WTC11 (cell line): ENCODE measurements at regions not wholly inside any gene's neighbourhood (a gene's known extent, or its start where the extent isn't known, plus 50 kb on each side); places are given as distances from the start of the nearest gene placed in this dataset.

Experiments used
- ATAC-seq: fragments of 200-7000 bp; cut with Tn5 transposase; 2 replicates; pipeline ENCODE4 v1.10.0; 2021; ENCODE audit warnings: mild to moderate bottlenecking, moderate library complexity
- CTCF ChIA-PET: fragments of 300-600 bp; sonication (Branson Sonifier 250); formaldehyde crosslinking; loops from one replicate; lab custom pipeline; 2021; ENCODE audit warnings: antibody characterized with exemption; lab: Charles Lee
- POLR2A ChIA-PET: fragments of 350-600 bp; sonication (Branson Sonifier 250); formaldehyde crosslinking; loops from one replicate; lab custom pipeline; 2021; ENCODE audit warnings: antibody characterized with exemption; lab: Charles Lee
- DNase-seq: peaks from one replicate; pipeline ENCODE4 v3.0.0; 2021; ENCODE audit warnings: low spot score
- H3K27ac Mint-ChIP-seq: 2 replicates; pipeline ENCODE4 v1.8.0; 2021; ENCODE audit warnings: mixed read lengths
- H3K27me3 Mint-ChIP-seq: 2 replicates; pipeline ENCODE4 v1.8.0; 2021; ENCODE audit warnings: low read depth, mild to moderate bottlenecking, moderate library complexity, mixed read lengths
- H3K36me3 Mint-ChIP-seq: 2 replicates; pipeline ENCODE4 v1.8.0; 2021; ENCODE audit warnings: mixed read lengths
- H3K4me1 Mint-ChIP-seq: 2 replicates; pipeline ENCODE4 v1.8.0; 2022; ENCODE audit warnings: mixed read lengths
- H3K4me3 Mint-ChIP-seq: 2 replicates; pipeline ENCODE4 v1.8.0; 2021; ENCODE audit warnings: mild to moderate bottlenecking, moderate library complexity, mixed read lengths
- H3K9me3 Mint-ChIP-seq: 2 replicates; pipeline ENCODE4 v1.8.0; 2021; ENCODE audit warnings: mixed read lengths
- CBFB ChIP-seq: sonication (generic); formaldehyde crosslinking; IDR thresholded peaks from 2 replicates; pipeline ENCODE4 v1.8.1; 2022; ENCODE audit warnings: mild to moderate bottlenecking, low read depth, missing genetic modification reagents
- FOXK1 ChIP-seq: sonication (generic); formaldehyde crosslinking; IDR thresholded peaks from 2 replicates; pipeline ENCODE4 v1.8.0; 2022; ENCODE audit warnings: mild to moderate bottlenecking, moderate library complexity, missing genetic modification reagents
- GABPB1 ChIP-seq: sonication (generic); formaldehyde crosslinking; IDR thresholded peaks from 2 replicates; pipeline ENCODE4 v1.8.1; 2023; ENCODE audit warnings: mild to moderate bottlenecking, missing genetic modification reagents
- GTF2I ChIP-seq: fragments of 250-450 bp; sonication (Bioruptor Pico); conservative IDR thresholded peaks from 2 replicates; pipeline ENCODE4 v1.4.0; 2021; ENCODE audit warnings: mild to moderate bottlenecking
- MXD4 ChIP-seq: fragments of 250-450 bp; sonication (Bioruptor Pico); IDR thresholded peaks from 2 replicates; pipeline ENCODE4 v1.8.0; 2021; ENCODE audit warnings: mild to moderate bottlenecking, moderate library complexity, borderline replicate concordance
- MYBL2 ChIP-seq: sonication (generic); formaldehyde crosslinking; IDR thresholded peaks from 2 replicates; pipeline ENCODE4 v1.8.1; 2023; ENCODE audit warnings: mild to moderate bottlenecking, moderate library complexity, missing genetic modification reagents
- NFE2L1 ChIP-seq: sonication (generic); formaldehyde crosslinking; IDR thresholded peaks from 2 replicates; pipeline ENCODE4 v1.8.1; 2023; ENCODE audit warnings: missing genetic modification reagents
- PRRX2 ChIP-seq: fragments of 250-450 bp; sonication (Bioruptor Pico); IDR thresholded peaks from 2 replicates; pipeline ENCODE4 v1.8.0; 2021; ENCODE audit warnings: mild to moderate bottlenecking
- RELA ChIP-seq: sonication (generic); formaldehyde crosslinking; IDR thresholded peaks from 2 replicates; pipeline ENCODE4 v1.8.1; 2022; ENCODE audit warnings: missing genetic modification reagents, mild to moderate bottlenecking, borderline replicate concordance
- TEAD4 ChIP-seq: sonication (generic); formaldehyde crosslinking; IDR thresholded peaks from 2 replicates; pipeline ENCODE4 v1.8.0; 2022; ENCODE audit warnings: mild to moderate bottlenecking, missing genetic modification reagents
- TF ChIP-seq, protein P1 (sequence below): sonication (generic); formaldehyde crosslinking; IDR thresholded peaks from 2 replicates; pipeline ENCODE4 v1.8.1; 2023; ENCODE audit warnings: mild to moderate bottlenecking, missing genetic modification reagents
- TF ChIP-seq, protein P2 (sequence below): sonication (generic); formaldehyde crosslinking; IDR thresholded peaks from 2 replicates; pipeline ENCODE4 v1.8.0; 2022; ENCODE audit warnings: mild to moderate bottlenecking, missing genetic modification reagents
- TF ChIP-seq, protein P3 (sequence below): sonication (generic); formaldehyde crosslinking; conservative IDR thresholded peaks from 2 replicates; pipeline ENCODE4 v1.8.1; 2023; ENCODE audit warnings: mild to moderate bottlenecking, low read depth, missing genetic modification reagents, moderate library complexity
- TF ChIP-seq, protein P4 (sequence below): sonication (generic); formaldehyde crosslinking; IDR thresholded peaks from 2 replicates; pipeline ENCODE4 v1.8.0; 2023; ENCODE audit warnings: missing genetic modification reagents, mild to moderate bottlenecking, borderline replicate concordance
- TF ChIP-seq, protein P5 (sequence below): fragments of 200-600 bp; IDR thresholded peaks from 2 replicates; pipeline ENCODE4 v1.8.0; 2022; ENCODE audit warnings: antibody characterized with exemption
- TF ChIP-seq, protein P6 (sequence below): sonication (generic); formaldehyde crosslinking; IDR thresholded peaks from 2 replicates; pipeline ENCODE4 v1.8.0; 2022; ENCODE audit warnings: mild to moderate bottlenecking, missing genetic modification reagents
- TF ChIP-seq, protein P7 (sequence below): sonication (generic); formaldehyde crosslinking; IDR thresholded peaks from 2 replicates; pipeline ENCODE4 v1.8.0; 2022; ENCODE audit warnings: mild to moderate bottlenecking, missing genetic modification reagents

DNA sequence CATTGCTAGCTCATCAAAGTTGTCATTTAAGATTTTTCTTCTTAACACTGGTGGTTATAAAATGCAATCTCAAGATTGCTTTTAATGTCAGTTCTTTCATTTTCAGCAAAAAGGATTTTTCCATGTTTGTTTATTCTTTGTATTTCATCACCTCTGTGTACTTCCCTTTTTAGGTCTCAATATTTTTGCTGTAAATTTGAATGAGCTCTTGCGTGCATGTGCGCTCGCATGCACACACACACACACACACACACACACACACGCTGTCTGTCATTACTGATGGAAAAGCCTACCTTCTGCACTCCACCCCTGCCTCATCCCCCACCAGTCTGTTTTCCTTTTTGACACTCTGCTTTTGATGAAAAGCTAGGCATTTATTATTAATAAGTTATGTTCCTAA is 85.3 kb upstream of the FYN start (continued):
- TF ChIP-seq, protein P1, sequence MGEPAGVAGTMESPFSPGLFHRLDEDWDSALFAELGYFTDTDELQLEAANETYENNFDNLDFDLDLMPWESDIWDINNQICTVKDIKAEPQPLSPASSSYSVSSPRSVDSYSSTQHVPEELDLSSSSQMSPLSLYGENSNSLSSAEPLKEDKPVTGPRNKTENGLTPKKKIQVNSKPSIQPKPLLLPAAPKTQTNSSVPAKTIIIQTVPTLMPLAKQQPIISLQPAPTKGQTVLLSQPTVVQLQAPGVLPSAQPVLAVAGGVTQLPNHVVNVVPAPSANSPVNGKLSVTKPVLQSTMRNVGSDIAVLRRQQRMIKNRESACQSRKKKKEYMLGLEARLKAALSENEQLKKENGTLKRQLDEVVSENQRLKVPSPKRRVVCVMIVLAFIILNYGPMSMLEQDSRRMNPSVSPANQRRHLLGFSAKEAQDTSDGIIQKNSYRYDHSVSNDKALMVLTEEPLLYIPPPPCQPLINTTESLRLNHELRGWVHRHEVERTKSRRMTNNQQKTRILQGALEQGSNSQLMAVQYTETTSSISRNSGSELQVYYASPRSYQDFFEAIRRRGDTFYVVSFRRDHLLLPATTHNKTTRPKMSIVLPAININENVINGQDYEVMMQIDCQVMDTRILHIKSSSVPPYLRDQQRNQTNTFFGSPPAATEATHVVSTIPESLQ (CRISPR knock-in tag) = no peak
- TF ChIP-seq TEAD4 (CRISPR knock-in tag) (no peak), MYBL2 (CRISPR knock-in tag) (no peak), FOXK1 (no peak)
- TF ChIP-seq, protein P2, sequence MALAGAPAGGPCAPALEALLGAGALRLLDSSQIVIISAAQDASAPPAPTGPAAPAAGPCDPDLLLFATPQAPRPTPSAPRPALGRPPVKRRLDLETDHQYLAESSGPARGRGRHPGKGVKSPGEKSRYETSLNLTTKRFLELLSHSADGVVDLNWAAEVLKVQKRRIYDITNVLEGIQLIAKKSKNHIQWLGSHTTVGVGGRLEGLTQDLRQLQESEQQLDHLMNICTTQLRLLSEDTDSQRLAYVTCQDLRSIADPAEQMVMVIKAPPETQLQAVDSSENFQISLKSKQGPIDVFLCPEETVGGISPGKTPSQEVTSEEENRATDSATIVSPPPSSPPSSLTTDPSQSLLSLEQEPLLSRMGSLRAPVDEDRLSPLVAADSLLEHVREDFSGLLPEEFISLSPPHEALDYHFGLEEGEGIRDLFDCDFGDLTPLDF (CRISPR knock-in tag) = no peak

DNA sequence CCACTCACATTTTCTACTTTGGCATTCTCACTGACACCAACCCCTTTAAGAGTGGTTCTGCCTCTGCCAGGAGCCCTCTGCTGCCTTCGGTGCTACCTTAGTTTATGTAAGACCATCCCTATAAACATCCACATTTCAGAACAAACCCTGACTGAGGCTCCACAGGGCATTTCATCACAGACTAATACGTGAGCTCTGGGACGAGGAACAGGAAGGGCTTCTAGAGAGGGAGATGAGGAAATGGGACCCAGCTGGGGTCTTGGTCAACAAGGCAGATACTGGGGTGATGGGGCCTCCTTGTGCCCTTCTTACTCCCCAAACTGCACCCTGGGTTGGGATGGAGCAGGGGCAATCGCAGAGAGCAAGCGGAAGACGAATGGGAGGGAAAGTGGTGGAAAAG is 86.5 kb upstream of the FYN start:
- no peak overlapping the region for H3K4me3 Mint-ChIP-seq
- peaks cover 11% of the 10 kb centered on the region for H3K9me3 Mint-ChIP-seq
- ChIA-PET CTCF (no interaction called here), POLR2A (interaction anchor here (0.6 kb wide), 1 partner anchor 148 kb away, joined by 8 read pairs; no protein-coding TSS in a partner anchor)
- H3K27ac Mint-ChIP-seq = no peak overlapping the region
- no peaks in the 10 kb centered on the region for H3K36me3 Mint-ChIP-seq
- ATAC-seq (no peak), DNase-seq (no peak)
- TF ChIP-seq, protein P3, sequence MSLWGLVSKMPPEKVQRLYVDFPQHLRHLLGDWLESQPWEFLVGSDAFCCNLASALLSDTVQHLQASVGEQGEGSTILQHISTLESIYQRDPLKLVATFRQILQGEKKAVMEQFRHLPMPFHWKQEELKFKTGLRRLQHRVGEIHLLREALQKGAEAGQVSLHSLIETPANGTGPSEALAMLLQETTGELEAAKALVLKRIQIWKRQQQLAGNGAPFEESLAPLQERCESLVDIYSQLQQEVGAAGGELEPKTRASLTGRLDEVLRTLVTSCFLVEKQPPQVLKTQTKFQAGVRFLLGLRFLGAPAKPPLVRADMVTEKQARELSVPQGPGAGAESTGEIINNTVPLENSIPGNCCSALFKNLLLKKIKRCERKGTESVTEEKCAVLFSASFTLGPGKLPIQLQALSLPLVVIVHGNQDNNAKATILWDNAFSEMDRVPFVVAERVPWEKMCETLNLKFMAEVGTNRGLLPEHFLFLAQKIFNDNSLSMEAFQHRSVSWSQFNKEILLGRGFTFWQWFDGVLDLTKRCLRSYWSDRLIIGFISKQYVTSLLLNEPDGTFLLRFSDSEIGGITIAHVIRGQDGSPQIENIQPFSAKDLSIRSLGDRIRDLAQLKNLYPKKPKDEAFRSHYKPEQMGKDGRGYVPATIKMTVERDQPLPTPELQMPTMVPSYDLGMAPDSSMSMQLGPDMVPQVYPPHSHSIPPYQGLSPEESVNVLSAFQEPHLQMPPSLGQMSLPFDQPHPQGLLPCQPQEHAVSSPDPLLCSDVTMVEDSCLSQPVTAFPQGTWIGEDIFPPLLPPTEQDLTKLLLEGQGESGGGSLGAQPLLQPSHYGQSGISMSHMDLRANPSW (CRISPR knock-in tag) = no peak
- TF ChIP-seq, protein P4, sequence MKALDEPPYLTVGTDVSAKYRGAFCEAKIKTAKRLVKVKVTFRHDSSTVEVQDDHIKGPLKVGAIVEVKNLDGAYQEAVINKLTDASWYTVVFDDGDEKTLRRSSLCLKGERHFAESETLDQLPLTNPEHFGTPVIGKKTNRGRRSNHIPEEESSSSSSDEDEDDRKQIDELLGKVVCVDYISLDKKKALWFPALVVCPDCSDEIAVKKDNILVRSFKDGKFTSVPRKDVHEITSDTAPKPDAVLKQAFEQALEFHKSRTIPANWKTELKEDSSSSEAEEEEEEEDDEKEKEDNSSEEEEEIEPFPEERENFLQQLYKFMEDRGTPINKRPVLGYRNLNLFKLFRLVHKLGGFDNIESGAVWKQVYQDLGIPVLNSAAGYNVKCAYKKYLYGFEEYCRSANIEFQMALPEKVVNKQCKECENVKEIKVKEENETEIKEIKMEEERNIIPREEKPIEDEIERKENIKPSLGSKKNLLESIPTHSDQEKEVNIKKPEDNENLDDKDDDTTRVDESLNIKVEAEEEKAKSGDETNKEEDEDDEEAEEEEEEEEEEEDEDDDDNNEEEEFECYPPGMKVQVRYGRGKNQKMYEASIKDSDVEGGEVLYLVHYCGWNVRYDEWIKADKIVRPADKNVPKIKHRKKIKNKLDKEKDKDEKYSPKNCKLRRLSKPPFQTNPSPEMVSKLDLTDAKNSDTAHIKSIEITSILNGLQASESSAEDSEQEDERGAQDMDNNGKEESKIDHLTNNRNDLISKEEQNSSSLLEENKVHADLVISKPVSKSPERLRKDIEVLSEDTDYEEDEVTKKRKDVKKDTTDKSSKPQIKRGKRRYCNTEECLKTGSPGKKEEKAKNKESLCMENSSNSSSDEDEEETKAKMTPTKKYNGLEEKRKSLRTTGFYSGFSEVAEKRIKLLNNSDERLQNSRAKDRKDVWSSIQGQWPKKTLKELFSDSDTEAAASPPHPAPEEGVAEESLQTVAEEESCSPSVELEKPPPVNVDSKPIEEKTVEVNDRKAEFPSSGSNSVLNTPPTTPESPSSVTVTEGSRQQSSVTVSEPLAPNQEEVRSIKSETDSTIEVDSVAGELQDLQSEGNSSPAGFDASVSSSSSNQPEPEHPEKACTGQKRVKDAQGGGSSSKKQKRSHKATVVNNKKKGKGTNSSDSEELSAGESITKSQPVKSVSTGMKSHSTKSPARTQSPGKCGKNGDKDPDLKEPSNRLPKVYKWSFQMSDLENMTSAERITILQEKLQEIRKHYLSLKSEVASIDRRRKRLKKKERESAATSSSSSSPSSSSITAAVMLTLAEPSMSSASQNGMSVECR = no peak
- no peak for TF ChIP-seq GTF2I (CRISPR knock-in tag)
- no peak for TF ChIP-seq MYBL2 (CRISPR knock-in tag)
- no peak for TF ChIP-seq NFE2L1
- TF ChIP-seq, protein P5, sequence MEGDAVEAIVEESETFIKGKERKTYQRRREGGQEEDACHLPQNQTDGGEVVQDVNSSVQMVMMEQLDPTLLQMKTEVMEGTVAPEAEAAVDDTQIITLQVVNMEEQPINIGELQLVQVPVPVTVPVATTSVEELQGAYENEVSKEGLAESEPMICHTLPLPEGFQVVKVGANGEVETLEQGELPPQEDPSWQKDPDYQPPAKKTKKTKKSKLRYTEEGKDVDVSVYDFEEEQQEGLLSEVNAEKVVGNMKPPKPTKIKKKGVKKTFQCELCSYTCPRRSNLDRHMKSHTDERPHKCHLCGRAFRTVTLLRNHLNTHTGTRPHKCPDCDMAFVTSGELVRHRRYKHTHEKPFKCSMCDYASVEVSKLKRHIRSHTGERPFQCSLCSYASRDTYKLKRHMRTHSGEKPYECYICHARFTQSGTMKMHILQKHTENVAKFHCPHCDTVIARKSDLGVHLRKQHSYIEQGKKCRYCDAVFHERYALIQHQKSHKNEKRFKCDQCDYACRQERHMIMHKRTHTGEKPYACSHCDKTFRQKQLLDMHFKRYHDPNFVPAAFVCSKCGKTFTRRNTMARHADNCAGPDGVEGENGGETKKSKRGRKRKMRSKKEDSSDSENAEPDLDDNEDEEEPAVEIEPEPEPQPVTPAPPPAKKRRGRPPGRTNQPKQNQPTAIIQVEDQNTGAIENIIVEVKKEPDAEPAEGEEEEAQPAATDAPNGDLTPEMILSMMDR = no peak
- TF ChIP-seq, protein P1 (CRISPR knock-in tag) = no peak
- no peak for TF ChIP-seq MXD4 (CRISPR knock-in tag)
- TF ChIP-seq RELA = no peak
- TF ChIP-seq PRRX2 (CRISPR knock-in tag) = no peak
- no peak for TF ChIP-seq CBFB (CRISPR knock-in tag)
- no peak for TF ChIP-seq GABPB1
- TF ChIP-seq, protein P6, sequence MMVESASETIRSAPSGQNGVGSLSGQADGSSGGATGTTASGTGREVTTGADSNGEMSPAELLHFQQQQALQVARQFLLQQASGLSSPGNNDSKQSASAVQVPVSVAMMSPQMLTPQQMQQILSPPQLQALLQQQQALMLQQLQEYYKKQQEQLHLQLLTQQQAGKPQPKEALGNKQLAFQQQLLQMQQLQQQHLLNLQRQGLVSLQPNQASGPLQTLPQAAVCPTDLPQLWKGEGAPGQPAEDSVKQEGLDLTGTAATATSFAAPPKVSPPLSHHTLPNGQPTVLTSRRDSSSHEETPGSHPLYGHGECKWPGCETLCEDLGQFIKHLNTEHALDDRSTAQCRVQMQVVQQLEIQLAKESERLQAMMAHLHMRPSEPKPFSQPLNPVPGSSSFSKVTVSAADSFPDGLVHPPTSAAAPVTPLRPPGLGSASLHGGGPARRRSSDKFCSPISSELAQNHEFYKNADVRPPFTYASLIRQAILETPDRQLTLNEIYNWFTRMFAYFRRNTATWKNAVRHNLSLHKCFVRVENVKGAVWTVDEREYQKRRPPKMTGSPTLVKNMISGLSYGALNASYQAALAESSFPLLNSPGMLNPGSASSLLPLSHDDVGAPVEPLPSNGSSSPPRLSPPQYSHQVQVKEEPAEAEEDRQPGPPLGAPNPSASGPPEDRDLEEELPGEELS (CRISPR knock-in tag) = no peak
- TF ChIP-seq, protein P7, sequence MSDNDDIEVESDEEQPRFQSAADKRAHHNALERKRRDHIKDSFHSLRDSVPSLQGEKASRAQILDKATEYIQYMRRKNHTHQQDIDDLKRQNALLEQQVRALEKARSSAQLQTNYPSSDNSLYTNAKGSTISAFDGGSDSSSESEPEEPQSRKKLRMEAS (CRISPR knock-in tag) = no peak
- no peaks in the 10 kb centered on the region; the same call in 1 of the 2 replicates for H3K4me1 Mint-ChIP-seq
- H3K27me3 Mint-ChIP-seq = no peaks in the 10 kb centered on the region; the same call in 1 of the 2 replicates
